COLO829 (cell line): ENCODE measurements at regions not wholly inside any gene's neighbourhood (a gene's known extent, or its start where the extent isn't known, plus 50 kb on each side); places are given as distances from the start of the nearest gene placed in this dataset.

Experiments
- DNase-seq: peaks from one replicate; pipeline ENCODE4 v3.0.0; 2012; ENCODE audit warnings: low spot score

- DNase-seq: no peak
Measured at GRCh38 chr21:43364261-43364510, 62.7 kb downstream of the SIK1 start.

- DNase-seq: no peak
Measured at GRCh38 chr21:43363506-43364260, 63.2 kb downstream of the SIK1 start.

GRCh38 chr21:43362915-43363314, 64.0 kb downstream of the SIK1 start:
- no peak for DNase-seq

- no peak for DNase-seq
Measured at GRCh38 chr21:43362321-43362791, 64.6 kb downstream of the SIK1 start.

GRCh38 chr21:43361493-43362296, 65.2 kb downstream of the SIK1 start:
- no peak for DNase-seq

- no peak for DNase-seq
Measured at GRCh38 chr21:43361127-43361492, 65.8 kb downstream of the SIK1 start.

- no peak for DNase-seq
Measured at GRCh38 chr21:43360441-43361126, 66.3 kb downstream of the SIK1 start.

- no peak for DNase-seq
Measured at GRCh38 chr21:43358940-43359822, 67.8 kb downstream of the SIK1 start.

- no peak for DNase-seq
Measured at GRCh38 chr21:43357715-43358430, 69.1 kb downstream of the SIK1 start.

GRCh38 chr21:43355925-43356289, 71.0 kb downstream of the SIK1 start:
- DNase-seq: no peak

GRCh38 chr21:43355266-43355924, 71.5 kb downstream of the SIK1 start:
- no peak for DNase-seq

- DNase-seq: no peak
Measured at GRCh38 chr21:43354666-43355065, 72.3 kb downstream of the SIK1 start.

GRCh38 chr21:43354026-43354420, 72.9 kb downstream of the SIK1 start:
- no peak for DNase-seq

- no peak for DNase-seq
Measured at GRCh38 chr21:43353282-43354025, 73.5 kb downstream of the SIK1 start.

- DNase-seq: no peak
Measured at GRCh38 chr21:43352568-43353281, 74.2 kb downstream of the SIK1 start.

- DNase-seq: no peak
Measured at GRCh38 chr21:43352154-43352537, 74.8 kb downstream of the SIK1 start.

- no peak for DNase-seq
Measured at GRCh38 chr21:43351501-43352153, 75.3 kb downstream of the SIK1 start.

- DNase-seq: no peak
Measured at GRCh38 chr21:43349644-43350043, 77.3 kb downstream of the SIK1 start.

- no peak for DNase-seq
Measured at GRCh38 chr21:43348801-43349261, 78.1 kb downstream of the SIK1 start.
